Keratinocyte (primary cell): ENCODE measurements at regions not wholly inside any gene's neighbourhood (a gene's known extent, or its start where the extent isn't known, plus 50 kb on each side); places are given as distances from the start of the nearest gene placed in this dataset.

Source experiments
- EZH2 ChIP-seq: IDR thresholded peaks from one replicate; pipeline ENCODE4 v1.6.1; 2012; ENCODE audit warnings: inconsistent platforms, mild to moderate bottlenecking, low read length, moderate library complexity
- TF ChIP-seq, protein P1 (sequence below), 3 experiments: IDR thresholded peaks in 1 of 3; conservative IDR thresholded peaks in 1 of 3; optimal IDR thresholded peaks in 1 of 3; 2 replicates in 2 of 3; 3 replicates in 1 of 3; pipeline versions ENCODE3 to v1.5.1; 2011; ENCODE audit warnings: low read length in 3 of 3, mild to moderate bottlenecking in 3 of 3, moderate library complexity in 2 of 3, control low read depth in 1 of 3, inconsistent platforms in 1 of 3; ENCODE audit not compliant: insufficient read depth in 2 of 3; ENCODE audit errors: extremely low read depth in 1 of 3

DNA sequence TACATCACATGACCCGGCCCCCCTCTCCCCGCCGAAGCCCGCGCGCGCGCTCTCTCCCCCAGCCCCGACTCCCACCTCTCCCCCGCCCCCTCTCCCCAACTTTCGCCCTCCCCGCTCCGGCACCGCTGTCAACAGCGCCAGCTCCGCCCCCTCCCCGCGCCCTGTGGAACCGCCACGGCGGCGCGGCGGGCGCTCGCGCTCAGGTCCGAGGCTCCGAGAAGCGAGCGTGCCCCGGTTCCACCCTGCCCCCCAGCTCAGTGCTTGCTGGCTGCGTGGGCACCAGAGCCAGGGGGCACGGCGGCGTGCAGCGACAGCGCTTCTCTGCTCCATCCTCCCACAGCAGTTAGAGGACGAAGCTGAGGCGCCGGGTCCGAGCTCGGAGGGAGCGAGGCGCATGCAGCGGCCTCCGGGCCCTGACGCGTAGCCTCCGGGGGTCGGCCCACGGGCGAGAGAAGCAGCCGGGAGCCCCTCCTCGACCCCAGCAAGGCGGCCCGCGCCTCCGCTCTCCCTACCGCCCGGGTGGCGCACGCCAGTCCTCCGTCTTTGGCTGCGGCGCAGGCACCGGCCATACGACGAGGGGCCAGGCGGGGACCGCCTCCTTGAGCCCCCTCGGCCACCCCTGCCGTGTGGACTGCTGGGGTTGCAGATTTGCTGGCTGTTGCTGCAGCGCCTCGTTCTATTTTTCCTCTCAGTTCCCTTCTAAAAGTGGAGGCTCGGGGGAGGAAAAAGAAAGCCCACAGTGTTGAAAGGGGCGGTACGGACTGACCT, 109.5 kb downstream of the KCNRG start:
- TF ChIP-seq, protein P1, sequence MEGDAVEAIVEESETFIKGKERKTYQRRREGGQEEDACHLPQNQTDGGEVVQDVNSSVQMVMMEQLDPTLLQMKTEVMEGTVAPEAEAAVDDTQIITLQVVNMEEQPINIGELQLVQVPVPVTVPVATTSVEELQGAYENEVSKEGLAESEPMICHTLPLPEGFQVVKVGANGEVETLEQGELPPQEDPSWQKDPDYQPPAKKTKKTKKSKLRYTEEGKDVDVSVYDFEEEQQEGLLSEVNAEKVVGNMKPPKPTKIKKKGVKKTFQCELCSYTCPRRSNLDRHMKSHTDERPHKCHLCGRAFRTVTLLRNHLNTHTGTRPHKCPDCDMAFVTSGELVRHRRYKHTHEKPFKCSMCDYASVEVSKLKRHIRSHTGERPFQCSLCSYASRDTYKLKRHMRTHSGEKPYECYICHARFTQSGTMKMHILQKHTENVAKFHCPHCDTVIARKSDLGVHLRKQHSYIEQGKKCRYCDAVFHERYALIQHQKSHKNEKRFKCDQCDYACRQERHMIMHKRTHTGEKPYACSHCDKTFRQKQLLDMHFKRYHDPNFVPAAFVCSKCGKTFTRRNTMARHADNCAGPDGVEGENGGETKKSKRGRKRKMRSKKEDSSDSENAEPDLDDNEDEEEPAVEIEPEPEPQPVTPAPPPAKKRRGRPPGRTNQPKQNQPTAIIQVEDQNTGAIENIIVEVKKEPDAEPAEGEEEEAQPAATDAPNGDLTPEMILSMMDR (optimal IDR thresholded peaks at IDR 0.05 in 1 of 3, IDR thresholded peaks at IDR 0.05 in 1 of 3, conservative IDR thresholded peaks at IDR 0.05 in 1 of 3; ENCODE audit: extremely low read depth in 1 of 3, insufficient read depth in 2 of 3, low read length in 3 of 3) = peak in 1 of 3 experiments; percentile 0
- TF ChIP-seq EZH2 = no peak
